ENCODE measurements at regions not wholly inside any gene's neighbourhood (a gene's known extent, or its start where the extent isn't known, plus 50 kb on each side); places are given as distances from the start of the nearest gene placed in this dataset.

- no peak for TF ChIP-seq CTCF (conservative IDR thresholded peaks at IDR 0.05)
- TF ChIP-seq ZFX (IDR thresholded peaks at IDR 0.05): no peak
These were observed 66.9 kb upstream of the ADRA2C start for GRCh38 chr4:3699261-3699660.

All from C4-2B (cell line).